CD8-positive, alpha-beta memory T cell (primary cell): ENCODE measurements at regions not wholly inside any gene's neighbourhood (a gene's known extent, or its start where the extent isn't known, plus 50 kb on each side); places are given as distances from the start of the nearest gene placed in this dataset.

Source experiments
- CTCF ChIA-PET: fragments of 350-600 bp; sonication (Branson Sonifier 250); formaldehyde crosslinking; loops from one replicate; lab custom pipeline; 2021; ENCODE audit warnings: antibody characterized with exemption; lab: Charles Lee
- POLR2A ChIA-PET: fragments of 350-600 bp; sonication (Branson Sonifier 250); formaldehyde crosslinking; loops from one replicate; lab custom pipeline; 2021; ENCODE audit warnings: antibody characterized with exemption; lab: Charles Lee
- DNase-seq, 5 donors: peaks; one replicate each; pipeline versions ENCODE4 v3.0.0 to v3.0.0-alpha.2; 2020 to 2022; ENCODE audit warnings: mixed read lengths in 1 of 5
- H3K27ac ChIP-seq: one replicate; pipeline ENCODE4 v1.7.0; 2013; ENCODE audit warnings: low read depth, mild to moderate bottlenecking, low read length, moderate library complexity
- H3K27me3 ChIP-seq: 2 replicates; pipeline ENCODE4 v1.7.0; 2013; ENCODE audit warnings: low read length, mild to moderate bottlenecking; ENCODE audit not compliant: insufficient read depth, poor library complexity, severe bottlenecking
- H3K36me3 ChIP-seq: 2 replicates; pipeline ENCODE4 v1.7.0; 2013; ENCODE audit warnings: mild to moderate bottlenecking, low read length, moderate library complexity; ENCODE audit not compliant: insufficient read depth
- H3K4me1 ChIP-seq: 2 replicates; pipeline ENCODE4 v1.7.0; 2013; ENCODE audit warnings: mild to moderate bottlenecking, low read length, moderate library complexity; ENCODE audit not compliant: insufficient read depth
- H3K4me3 ChIP-seq: 2 replicates; pipeline ENCODE4 v1.7.0; 2013; ENCODE audit warnings: mild to moderate bottlenecking, low read length
- H3K9me3 ChIP-seq: 2 replicates; pipeline ENCODE4 v1.7.0; 2013; ENCODE audit warnings: mild to moderate bottlenecking, low read length
- H3K27ac Mint-ChIP-seq, 8 donors: one replicate each; pipeline ENCODE4 v1.8.0; 2020 to 2021; ENCODE audit warnings: mixed read lengths in 8 of 8, mild to moderate bottlenecking in 6 of 8, inconsistent platforms in 3 of 8, moderate library complexity in 3 of 8
- H3K27me3 Mint-ChIP-seq, 2 donors: one replicate each; pipeline ENCODE4 v1.8.0; 2020 to 2021; ENCODE audit warnings: mixed read lengths in 2 of 2, mild to moderate bottlenecking in 1 of 2, moderate library complexity in 1 of 2
- H3K36me3 Mint-ChIP-seq, 3 donors: one replicate each; pipeline ENCODE4 v1.8.0; 2020 to 2021; ENCODE audit warnings: mixed read lengths in 3 of 3, inconsistent platforms in 1 of 3, mild to moderate bottlenecking in 1 of 3
- H3K4me1 Mint-ChIP-seq, 3 donors: one replicate each; pipeline ENCODE4 v1.8.0; 2020 to 2021; ENCODE audit warnings: mixed read lengths in 3 of 3, inconsistent platforms in 1 of 3, mild to moderate bottlenecking in 1 of 3
- H3K4me3 Mint-ChIP-seq, 7 donors: one replicate each; pipeline ENCODE4 v1.8.0; 2020 to 2021; ENCODE audit warnings: mixed read lengths in 7 of 7, mild to moderate bottlenecking in 6 of 7, moderate library complexity in 4 of 7, inconsistent platforms in 2 of 7
- H3K9me3 Mint-ChIP-seq, 5 donors: one replicate each; pipeline ENCODE4 v1.8.0; 2020 to 2022; ENCODE audit warnings: mixed read lengths in 5 of 5, mild to moderate bottlenecking in 3 of 5, moderate library complexity in 2 of 5, inconsistent platforms in 1 of 5

DNA sequence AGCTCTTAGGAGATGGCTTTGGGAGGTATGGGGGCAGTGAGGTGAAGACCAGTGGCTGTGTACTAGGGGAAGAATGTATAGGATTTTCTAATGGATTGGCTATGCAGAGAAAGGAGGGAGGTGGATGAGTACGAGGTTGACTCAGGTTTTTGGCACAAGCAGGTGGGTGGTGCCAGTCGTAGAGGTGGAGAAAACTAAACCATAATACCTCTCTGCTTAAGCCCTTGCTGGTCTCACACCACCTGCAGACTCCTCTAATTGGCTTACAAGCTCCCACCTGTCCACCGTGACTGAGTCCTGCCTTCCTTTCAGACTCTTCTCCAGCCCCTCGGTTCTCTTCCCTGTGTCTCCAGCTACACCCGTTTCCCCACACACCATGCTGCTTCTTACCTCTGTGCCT lies 521.7 kb upstream of the CLINT1 start:
- no peaks in the 10 kb centered on the region for H3K27me3 ChIP-seq
- CTCF ChIA-PET, result no interaction called here
- DNase-seq, result no peak
- no peaks in the 10 kb centered on the region for H3K9me3 ChIP-seq
- H3K4me3 Mint-ChIP-seq, result no peak overlapping the region
- no peaks in the 10 kb centered on the region for H3K4me1 Mint-ChIP-seq
- no peak overlapping the region for H3K4me3 ChIP-seq
- no peak overlapping the region for H3K27ac Mint-ChIP-seq
- H3K4me1 ChIP-seq, result no peaks in the 10 kb centered on the region
- peaks cover 0 to 3% (median under 1%) of the 10 kb centered on the region in 5 donors for H3K9me3 Mint-ChIP-seq
- no peaks in the 10 kb centered on the region for H3K36me3 ChIP-seq
- H3K27ac ChIP-seq, result no peak overlapping the region
- no peaks in the 10 kb centered on the region for H3K36me3 Mint-ChIP-seq
- H3K27me3 Mint-ChIP-seq, result peaks cover 0 to 3% of the 10 kb centered on the region in 2 donors
- POLR2A ChIA-PET, result no interaction called here

DNA sequence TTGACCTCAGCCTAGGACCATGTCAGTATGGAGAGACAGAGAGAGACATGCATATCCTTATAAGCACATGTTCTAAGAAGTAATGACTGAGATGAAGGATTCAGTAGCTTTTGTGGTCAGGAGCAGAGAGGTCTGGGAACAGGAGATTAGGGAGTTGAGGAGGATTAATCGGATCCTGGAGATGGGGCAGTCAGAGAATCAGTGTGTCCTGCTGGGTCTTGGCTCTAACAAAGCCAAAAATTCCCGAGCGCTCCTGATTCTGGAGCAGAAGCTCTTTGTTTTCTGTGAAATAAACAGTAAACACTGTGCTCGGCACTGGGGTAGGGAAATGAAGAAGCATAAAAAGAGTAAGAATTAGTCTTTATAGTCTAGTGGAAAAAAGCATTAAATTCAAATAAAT lies 520.0 kb upstream of the CLINT1 start:
- H3K27ac Mint-ChIP-seq, result peak overlapping the region in 1 of 8 donors; percentile 55
- no peak overlapping the region for H3K27ac ChIP-seq
- H3K4me1 Mint-ChIP-seq, result no peaks in the 10 kb centered on the region
- H3K9me3 ChIP-seq, result no peaks in the 10 kb centered on the region
- H3K9me3 Mint-ChIP-seq, result peaks cover 0 to 2% (median 0%) of the 10 kb centered on the region in 5 donors
- H3K36me3 ChIP-seq, result no peaks in the 10 kb centered on the region
- POLR2A ChIA-PET, result no interaction called here
- no peak overlapping the region for H3K4me3 Mint-ChIP-seq
- DNase-seq, result no peak
- no peaks in the 10 kb centered on the region for H3K4me1 ChIP-seq
- H3K36me3 Mint-ChIP-seq, result no peaks in the 10 kb centered on the region
- peaks cover 0 to 3% of the 10 kb centered on the region in 2 donors for H3K27me3 Mint-ChIP-seq
- no peaks in the 10 kb centered on the region for H3K27me3 ChIP-seq
- H3K4me3 ChIP-seq, result no peak overlapping the region
- CTCF ChIA-PET, result no interaction called here

DNA sequence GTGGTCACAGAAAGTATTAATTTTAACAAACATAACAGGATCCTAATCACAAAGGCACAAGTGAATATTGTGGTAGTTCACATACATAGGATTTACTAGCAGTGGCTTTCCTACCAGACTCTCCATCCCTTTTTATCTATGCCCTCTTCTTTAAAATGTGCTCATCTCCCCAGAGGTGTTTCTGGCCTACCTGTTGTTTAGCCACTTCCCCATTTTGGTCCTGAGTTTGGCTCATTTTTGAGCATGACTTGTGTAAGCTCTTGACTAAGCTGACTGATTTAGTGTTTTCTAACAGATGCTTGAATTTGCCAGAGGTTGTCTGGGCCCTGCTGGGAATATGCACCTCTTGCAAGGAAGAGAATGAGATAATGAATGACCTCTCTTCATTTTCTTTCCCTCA lies 517.7 kb upstream of the CLINT1 start:
- H3K4me3 ChIP-seq, result no peak overlapping the region
- H3K4me1 ChIP-seq, result no peaks in the 10 kb centered on the region
- no peaks in the 10 kb centered on the region for H3K9me3 ChIP-seq
- ChIA-PET CTCF (no interaction called here), POLR2A (no interaction called here)
- no peak overlapping the region for H3K4me3 Mint-ChIP-seq
- no peaks in the 10 kb centered on the region for H3K27me3 ChIP-seq
- peaks cover 0 to 2% (median 2%) of the 10 kb centered on the region in 5 donors for H3K9me3 Mint-ChIP-seq
- DNase-seq, result no peak
- no peaks in the 10 kb centered on the region for H3K36me3 ChIP-seq
- no peak overlapping the region for H3K27ac Mint-ChIP-seq
- no peaks in the 10 kb centered on the region for H3K4me1 Mint-ChIP-seq
- no peak overlapping the region for H3K27ac ChIP-seq
- peaks cover 1 to 2% of the 10 kb centered on the region in 2 donors for H3K27me3 Mint-ChIP-seq
- no peaks in the 10 kb centered on the region for H3K36me3 Mint-ChIP-seq

DNA sequence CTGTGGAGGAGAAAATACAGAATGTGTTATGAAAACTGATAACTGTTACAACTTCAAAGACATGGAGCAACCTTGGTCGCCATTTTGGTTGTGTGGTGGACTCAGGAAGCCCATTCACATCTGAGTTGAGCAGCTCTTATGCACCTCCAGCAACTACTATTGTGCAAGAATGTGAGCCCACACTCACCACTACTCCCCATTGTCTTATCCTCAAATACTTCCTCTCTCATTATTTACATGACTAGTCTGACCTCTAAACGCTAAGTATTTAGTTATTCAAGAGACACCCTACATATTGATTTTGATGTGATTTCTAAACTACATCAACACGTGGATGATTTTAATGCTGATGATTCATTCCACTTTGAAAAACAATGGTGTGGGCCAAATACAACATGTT lies 516.6 kb upstream of the CLINT1 start:
- DNase-seq, result no peak
- H3K4me1 Mint-ChIP-seq, result no peaks in the 10 kb centered on the region

DNA sequence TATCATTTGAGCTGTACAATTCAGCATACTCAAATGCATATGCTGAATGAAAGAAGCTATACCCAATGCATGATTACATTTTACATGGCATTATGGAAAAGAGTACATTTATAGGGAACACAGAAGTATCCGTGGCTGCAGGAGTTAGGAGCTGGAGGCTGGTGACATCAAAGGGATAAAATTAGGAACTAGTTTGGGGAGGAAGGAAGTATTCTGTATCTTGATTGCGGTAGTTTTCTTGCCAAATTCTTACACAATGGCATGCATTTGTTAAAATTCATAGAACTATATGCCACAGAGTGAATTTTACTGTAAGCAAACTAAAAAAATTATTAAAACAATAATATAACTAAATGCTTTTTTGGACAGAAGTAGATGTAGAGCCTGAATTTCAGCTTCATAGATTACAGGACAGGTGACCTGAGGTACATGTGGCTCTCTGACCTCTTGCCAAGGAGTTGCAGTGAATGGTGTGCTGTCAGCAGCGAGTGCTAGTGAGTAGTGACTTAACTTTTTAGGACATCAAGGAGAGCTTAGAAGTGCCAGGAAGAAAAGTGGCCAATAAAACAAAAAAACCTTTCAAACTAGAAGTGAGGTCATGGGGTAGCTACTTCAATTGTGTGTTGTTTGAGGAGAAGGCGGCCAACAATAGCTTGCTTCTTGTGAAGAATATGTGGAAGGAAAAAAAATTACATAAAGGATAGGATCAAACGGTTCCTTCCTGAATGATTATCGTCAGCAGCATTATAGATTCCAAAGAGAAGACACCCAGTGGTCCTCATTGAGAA lies 514.9 kb upstream of the CLINT1 start:
- Mint-ChIP-seq H3K4me1 (no peaks in the 10 kb centered on the region), H3K27ac (no peak overlapping the region), H3K9me3 (peaks cover 0 to 2% (median 2%) of the 10 kb centered on the region in 5 donors), H3K27me3 (peaks cover 3 to 6% of the 10 kb centered on the region in 2 donors), H3K4me3 (no peak overlapping the region), H3K36me3 (no peaks in the 10 kb centered on the region)
- ChIA-PET POLR2A (no interaction called here), CTCF (no interaction called here)
- H3K4me3 ChIP-seq, result no peak overlapping the region
- no peaks in the 10 kb centered on the region for H3K27me3 ChIP-seq
- no peaks in the 10 kb centered on the region for H3K9me3 ChIP-seq
- no peak overlapping the region for H3K27ac ChIP-seq
- no peaks in the 10 kb centered on the region for H3K36me3 ChIP-seq
- no peak for DNase-seq
- H3K4me1 ChIP-seq, result no peaks in the 10 kb centered on the region

More for the DNA sequence above, 516.6 kb upstream of the CLINT1 start:
- ChIA-PET POLR2A (no interaction called here), CTCF (no interaction called here)
- H3K27ac ChIP-seq, result no peak overlapping the region
- no peak overlapping the region for H3K27ac Mint-ChIP-seq
- H3K4me3 Mint-ChIP-seq, result no peak overlapping the region
- H3K9me3 ChIP-seq, result no peaks in the 10 kb centered on the region
- H3K9me3 Mint-ChIP-seq, result peaks cover 0 to 2% (median 2%) of the 10 kb centered on the region in 5 donors
- H3K27me3 ChIP-seq, result no peaks in the 10 kb centered on the region
- H3K36me3 ChIP-seq, result no peaks in the 10 kb centered on the region
- H3K4me3 ChIP-seq, result no peak overlapping the region
- no peaks in the 10 kb centered on the region for H3K36me3 Mint-ChIP-seq
- peaks cover 3 to 6% of the 10 kb centered on the region in 2 donors for H3K27me3 Mint-ChIP-seq
- no peaks in the 10 kb centered on the region for H3K4me1 ChIP-seq

DNA sequence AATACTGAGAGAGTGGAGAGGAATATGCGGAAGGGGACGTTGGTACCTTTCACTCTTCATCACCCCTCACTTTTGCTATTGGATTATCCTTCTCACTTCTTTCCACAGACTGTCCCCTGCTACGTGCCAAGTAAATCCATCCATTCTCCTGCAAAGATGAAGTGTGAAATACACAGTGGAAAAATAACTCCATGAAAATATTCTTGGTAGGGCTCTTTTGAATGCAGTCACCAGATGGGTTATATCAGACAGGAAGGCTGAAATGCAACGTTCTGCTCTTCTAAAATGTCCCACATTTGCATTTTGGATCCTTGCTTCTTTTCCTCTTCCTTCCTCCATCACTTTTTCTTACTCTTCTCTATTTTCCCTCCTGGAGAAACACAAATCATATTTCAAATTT lies 510.3 kb upstream of the CLINT1 start:
- Mint-ChIP-seq H3K27ac (no peak overlapping the region), H3K4me1 (no peaks in the 10 kb centered on the region), H3K9me3 (peaks cover 0 to 2% (median 0%) of the 10 kb centered on the region in 5 donors), H3K36me3 (no peaks in the 10 kb centered on the region), H3K27me3 (peaks cover 3 to 6% of the 10 kb centered on the region in 2 donors), H3K4me3 (no peak overlapping the region)
- Histone ChIP-seq H3K4me3 (no peak overlapping the region), H3K36me3 (no peaks in the 10 kb centered on the region), H3K4me1 (no peaks in the 10 kb centered on the region), H3K27ac (no peak overlapping the region), H3K27me3 (no peaks in the 10 kb centered on the region), H3K9me3 (no peaks in the 10 kb centered on the region)
- CTCF ChIA-PET, result no interaction called here
- POLR2A ChIA-PET, result no interaction called here
- no peak for DNase-seq

DNA sequence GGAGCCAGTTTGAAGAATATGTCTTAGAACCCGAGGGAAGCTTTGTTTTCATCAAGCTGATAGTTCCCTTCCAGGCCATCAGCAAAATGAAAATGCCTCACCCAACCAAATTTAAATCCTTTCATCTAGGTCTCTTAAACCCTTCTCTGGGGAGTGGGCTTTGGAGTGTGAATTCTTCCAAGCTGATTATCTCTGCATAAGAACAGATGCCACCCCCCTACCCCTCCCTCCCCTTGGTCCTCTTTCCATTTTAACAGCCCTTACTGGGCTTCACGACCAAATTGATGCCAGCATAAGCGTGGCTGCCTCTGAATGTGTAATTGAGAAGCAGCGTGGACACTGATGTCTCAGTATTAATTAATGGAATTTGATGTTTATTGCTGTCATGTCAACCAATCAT lies 509.7 kb upstream of the CLINT1 start:
- Histone ChIP-seq H3K27ac (no peak overlapping the region), H3K4me1 (no peaks in the 10 kb centered on the region), H3K9me3 (no peaks in the 10 kb centered on the region), H3K27me3 (no peaks in the 10 kb centered on the region), H3K36me3 (no peaks in the 10 kb centered on the region), H3K4me3 (no peak overlapping the region)
- Mint-ChIP-seq H3K9me3 (peaks cover 0 to 2% (median 0%) of the 10 kb centered on the region in 5 donors), H3K36me3 (no peaks in the 10 kb centered on the region), H3K4me3 (no peak overlapping the region), H3K27me3 (peaks cover 3 to 6% of the 10 kb centered on the region in 2 donors), H3K27ac (no peak overlapping the region), H3K4me1 (no peaks in the 10 kb centered on the region)
- CTCF ChIA-PET, result no interaction called here
- POLR2A ChIA-PET, result no interaction called here
- DNase-seq, result no peak

DNA sequence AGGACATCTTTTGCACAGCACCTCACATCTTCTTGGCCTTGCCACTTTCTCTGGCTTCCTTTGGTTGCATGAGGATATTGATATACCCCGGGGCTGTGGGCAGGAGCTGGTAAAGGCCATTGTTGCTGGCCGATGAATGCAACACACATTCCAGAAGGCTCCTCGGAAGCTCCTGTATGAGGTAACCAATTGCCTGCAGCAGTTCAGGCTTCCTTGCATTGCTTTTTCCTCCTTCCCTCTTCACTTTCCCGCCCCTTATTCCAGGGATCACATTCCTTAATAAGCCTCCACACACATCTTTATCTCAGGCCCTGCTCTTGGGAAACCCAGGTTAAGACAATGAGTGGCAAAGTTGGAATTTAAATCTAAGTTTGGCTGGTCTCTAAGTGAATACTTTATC lies 505.4 kb upstream of the CLINT1 start:
- Histone ChIP-seq H3K27ac (no peak overlapping the region), H3K4me1 (no peaks in the 10 kb centered on the region), H3K9me3 (no peaks in the 10 kb centered on the region), H3K4me3 (no peak overlapping the region), H3K27me3 (no peaks in the 10 kb centered on the region), H3K36me3 (no peaks in the 10 kb centered on the region)
- no peak for DNase-seq
- H3K27ac Mint-ChIP-seq, result no peak overlapping the region
- H3K4me3 Mint-ChIP-seq, result no peak overlapping the region
- ChIA-PET CTCF (no interaction called here), POLR2A (no interaction called here)
- H3K36me3 Mint-ChIP-seq, result no peaks in the 10 kb centered on the region
- H3K4me1 Mint-ChIP-seq, result no peaks in the 10 kb centered on the region
- peaks cover 0 to 2% of the 10 kb centered on the region in 2 donors for H3K27me3 Mint-ChIP-seq
- H3K9me3 Mint-ChIP-seq, result peaks cover 0 to under 1% (median 0%) of the 10 kb centered on the region in 5 donors
